ENCODE measurements at regions not wholly inside any gene's neighbourhood (a gene's known extent, or its start where the extent isn't known, plus 50 kb on each side); places are given as distances from the start of the nearest gene placed in this dataset.
"Not testable (repeated sequence)": the region's sequence is repeated elsewhere in the genome, so short reads cannot be mapped to it uniquely, and the experiment has no call there.

DNA sequence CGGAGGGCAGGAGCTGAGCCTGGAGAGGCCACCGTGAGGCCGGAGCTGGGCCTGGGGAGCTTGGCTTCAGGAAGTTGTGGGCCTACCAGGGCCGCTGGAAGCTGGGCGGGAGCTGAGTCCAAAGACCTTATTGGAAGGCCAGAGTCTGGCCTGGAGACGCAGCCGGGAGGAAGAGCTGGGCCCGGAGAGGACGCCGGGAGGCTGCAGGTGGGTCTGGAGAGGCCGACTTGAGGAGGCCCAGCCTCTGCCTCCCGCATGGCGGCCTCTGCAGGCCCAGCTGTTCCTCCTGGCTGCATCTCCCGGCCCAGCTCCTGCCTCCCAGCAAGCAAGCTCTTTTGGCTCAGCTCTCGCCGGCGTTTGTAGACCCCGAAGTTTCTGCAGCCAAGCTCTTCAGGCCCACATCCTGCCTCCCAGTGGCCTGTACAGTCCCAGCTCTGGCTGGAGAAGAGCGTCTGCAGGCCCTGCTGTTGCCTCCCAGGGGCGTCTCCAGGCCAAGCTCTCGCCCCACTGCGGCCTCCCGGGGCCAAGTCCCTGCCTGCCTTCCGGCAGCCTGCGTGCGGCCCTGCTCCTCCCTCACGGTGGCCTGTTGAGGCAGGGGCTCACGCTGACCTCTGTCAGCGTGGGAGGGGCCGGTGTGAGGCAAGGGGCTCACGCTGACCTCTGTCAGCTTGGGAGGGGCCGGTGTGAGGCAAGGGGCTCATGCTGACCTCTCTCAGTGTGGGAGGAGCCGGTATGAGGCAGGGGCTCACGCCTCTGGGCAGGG is 70.4 kb upstream of the COBL start:
- not testable (repeated sequence) for DNase-seq

DNA sequence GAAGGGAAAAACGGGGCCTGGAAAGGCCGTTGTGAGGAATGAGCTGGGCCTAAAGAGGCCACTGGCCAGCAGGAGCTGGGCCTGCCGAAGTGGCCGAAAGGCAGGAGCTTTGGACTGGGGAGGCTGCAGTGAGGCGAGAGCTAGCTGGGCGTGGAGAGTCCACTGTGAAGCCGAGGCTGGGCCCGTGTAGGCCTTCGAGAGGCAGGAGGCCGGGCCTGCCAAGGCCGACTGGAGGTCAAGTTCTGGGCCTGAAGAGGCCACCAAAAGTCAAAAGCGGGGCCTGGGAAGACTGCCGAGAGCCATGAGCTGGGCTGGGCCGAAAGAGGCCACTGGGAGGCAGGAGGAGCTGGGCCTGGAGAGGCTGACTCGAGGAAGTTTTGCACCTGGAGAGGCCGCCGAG is 69.6 kb upstream of the COBL start:
- not testable (repeated sequence) for DNase-seq

DNA sequence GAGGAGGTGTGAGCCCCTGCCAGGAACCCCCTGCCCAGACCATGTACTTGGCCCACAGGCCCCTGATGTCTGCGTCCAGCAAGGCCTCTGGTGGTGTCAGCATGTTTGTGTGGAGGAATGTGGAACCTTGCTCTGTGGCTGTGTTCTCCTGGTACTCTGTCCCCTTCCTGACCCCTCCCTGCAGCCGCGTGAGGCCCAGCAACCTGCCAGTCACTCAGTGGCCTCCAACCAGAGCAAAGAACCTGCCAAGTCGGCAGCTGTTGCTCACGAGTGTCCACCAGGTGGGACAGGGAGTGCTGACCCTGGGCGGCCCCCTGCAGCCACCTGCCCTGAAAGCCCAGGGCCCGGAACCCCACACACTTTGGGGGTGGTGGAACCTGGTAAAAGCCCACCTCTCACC is 65.6 kb upstream of the COBL start:
- DNase-seq, result not testable (repeated sequence)

DNA sequence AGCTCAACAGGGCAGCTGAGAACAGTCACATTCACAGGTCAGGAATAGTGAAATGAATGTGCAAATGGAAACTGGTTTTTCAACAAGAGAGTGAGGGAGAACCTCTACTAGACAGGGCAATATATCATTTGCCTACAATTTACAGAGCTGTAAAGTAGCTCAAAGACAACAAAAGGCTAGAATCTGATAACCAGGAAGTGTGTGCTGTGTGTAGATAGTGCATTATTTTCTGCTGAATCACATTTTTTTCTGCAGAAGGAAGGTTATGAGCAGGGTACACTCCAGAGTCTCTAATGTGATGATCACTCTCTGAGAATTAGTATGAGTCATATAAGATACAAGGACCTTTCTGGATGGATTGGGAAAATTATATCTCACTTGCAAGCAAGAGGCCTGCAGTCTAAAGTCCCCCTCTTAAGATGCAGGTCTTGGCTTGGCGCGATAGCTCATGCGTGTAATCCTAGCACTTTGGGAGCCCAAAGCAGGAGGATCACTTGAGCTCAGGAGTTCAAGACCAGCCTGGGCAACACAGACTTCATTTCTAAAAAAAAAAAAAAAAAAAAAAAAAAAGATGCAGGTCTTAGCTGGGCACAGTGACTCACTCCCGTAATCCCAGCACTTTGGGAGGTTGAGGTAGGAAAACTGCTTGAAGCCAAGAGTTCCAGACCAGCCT is 59.9 kb upstream of the COBL start:
- DNase-seq, result no peak

DNA sequence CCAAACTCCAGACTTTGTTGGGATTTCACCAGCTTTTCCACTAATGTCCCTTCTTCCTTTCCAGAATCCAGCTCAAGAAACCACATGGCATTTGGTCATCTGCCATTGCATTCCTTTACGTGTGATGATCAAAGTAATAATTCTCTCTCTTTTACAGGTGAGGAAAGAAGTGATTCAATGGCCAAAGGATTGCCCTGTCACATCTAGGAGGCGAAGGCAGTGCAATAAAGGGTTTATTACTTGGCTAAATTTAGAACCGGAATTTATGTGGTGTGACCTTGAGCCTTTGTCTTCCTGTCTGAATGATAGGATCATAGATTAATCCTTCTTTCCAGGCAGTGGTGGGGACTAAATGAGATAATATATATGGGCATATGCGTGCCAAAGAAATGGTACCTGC is 58.3 kb upstream of the COBL start:
- DNase-seq, result no peak

DNA sequence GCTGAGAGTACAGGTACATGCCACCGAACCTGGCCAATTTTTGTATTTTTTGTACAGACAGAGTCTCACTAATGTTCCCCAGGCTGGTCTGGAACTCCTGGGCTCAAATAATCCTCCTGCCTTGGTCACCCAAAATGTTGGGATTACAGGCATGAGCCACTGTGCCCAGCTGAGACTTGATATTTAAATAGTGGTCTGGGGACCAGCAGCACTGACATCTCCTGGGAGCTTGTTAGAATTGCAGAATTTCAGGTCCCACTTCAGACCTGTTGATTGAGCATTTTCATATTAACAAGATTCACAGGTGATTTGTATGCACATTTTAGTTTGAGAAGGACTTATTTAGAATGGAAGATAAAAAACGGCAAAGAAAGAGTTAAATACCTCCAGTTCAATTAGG is 57.0 kb upstream of the COBL start:
- DNase-seq, result not testable (repeated sequence)

DNA sequence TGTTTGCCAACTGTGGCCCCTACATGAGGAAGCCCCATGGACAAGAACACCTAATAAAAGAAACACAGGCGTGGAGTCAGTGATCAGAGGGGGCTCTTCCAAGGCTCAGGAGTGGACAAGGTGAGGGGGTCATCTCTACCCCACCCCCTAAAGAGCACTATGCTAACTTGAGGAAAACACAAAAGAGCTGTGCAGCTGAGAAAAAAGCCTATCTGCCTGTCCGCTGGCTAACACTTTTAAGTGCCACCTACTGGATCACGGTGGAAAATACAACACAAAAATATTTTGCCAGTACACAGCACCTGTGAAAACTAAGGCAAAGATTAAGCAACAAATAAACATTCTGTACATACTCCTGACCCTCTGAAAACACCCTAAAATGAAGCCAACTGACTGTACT is 53.1 kb upstream of the COBL start:
- DNase-seq, result no peak

DNA sequence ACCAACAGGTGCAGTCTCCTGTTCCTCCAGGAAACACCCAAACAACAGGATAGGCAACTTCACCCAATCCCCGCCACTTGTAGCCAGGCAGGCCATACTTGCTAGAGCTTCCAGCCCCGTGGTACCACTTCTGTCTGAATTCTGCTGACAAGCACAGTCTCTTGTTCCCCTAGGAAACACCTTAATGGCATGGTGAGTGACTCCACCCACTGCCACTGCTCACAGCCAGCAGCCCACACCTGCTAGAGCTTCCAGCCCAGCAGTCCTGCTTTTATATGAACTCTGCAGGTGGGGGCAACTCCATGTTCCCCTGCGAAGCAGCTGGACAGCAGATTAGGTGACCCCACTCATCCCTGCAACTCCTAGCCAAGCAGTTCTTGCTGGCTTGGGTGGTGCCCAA is 52.6 kb upstream of the COBL start:
- DNase-seq, result not testable (repeated sequence)

DNA sequence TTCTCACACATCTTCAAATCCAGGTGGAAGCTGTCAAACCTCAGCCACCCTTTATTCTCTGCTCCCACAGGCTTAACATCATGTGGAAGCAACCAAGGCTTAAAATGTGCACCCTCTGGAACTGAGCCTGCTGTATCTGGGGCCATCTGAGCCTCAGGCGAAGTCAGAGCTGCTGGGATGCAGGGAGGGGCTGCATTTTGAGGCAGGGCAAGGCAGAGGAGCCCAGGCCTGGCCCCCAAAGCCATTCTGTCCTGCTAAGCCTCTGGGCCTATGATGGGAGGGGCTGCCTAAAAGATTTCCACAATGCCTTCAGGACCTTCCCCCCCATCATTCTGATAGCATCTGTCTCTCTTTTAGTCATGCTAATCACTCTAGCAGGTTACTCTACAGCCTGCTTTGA is 51.7 kb upstream of the COBL start:
- DNase-seq, result no peak

DNA sequence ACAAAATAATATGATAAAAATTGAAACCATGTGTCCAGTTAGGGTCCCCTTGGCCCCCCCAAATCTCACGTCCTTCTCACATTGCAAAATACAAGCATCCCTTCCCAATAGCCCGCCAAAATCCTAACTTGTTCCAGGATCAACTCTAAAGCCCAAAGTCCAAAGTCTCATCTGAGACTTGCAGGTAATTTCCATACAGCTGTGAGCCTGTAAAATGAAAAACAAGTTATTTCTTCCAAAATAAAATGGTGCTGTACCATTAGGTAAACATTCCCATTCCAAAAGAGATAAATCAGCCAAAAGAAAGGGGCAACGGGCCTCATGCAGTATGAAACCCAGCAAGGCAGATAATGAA is 51.0 kb upstream of the COBL start:
- no peak for DNase-seq

DNA sequence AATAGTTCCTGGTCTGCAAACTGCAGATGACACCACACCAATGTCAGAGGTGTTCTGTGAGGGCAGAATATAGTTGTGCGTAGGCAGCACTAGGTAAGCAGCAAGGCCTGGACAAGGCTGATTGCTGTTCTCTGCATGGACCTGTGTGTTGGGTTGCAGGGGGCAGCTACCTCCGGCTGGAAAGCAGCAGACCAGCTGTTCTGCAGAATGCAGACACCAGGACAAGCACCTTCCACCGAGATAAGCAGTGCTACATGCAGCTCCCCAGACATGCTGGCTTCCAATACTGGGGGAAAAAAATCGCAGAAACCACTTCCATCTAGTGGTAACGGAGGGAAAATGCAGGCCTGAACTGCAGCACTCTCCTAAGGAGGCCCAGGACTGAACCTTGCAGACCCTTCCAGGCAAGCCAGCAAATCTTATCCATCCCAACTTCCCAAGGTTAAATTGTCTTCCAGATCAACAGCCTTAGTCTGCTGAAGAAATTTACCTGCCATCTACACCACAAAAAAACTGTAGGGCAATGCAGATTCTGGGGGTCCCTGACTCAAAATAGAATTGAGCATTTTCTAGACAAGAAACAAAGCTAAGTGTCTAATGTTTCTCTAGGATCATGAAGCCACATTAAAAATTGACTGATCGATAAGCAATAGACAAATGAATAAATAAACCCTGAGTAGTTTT is 50.5 kb upstream of the COBL start:
- peak; percentile 45 for DNase-seq
